ENCODE measurements at regions not wholly inside any gene's neighbourhood (a gene's known extent, or its start where the extent isn't known, plus 50 kb on each side); places are given as distances from the start of the nearest gene placed in this dataset.

DNA sequence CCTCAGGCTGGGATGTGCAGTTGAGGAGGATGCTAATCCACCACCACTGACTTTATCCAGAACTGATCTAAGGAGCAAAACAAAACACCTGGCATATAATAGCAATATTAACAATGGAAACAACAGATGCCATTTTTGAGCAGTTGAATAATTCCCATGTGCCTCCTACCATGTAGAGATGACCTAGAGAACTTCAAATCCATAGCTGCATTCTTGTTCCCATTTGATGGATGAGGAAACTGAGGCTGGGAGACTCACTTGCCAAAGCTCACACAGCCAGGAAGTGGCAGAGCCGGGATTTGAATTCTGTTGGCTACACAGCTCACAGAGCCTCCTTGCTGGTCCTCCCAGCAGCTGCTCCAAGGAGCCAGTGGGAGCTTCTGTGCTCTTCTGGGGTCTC is 155.8 kb upstream of the MYL2 start:
- H2BK120ac ChIP-seq (replicated peaks; ENCODE audit: low read depth, low read length), result no peak overlapping the region
- no peak overlapping the region for H3K27ac ChIP-seq (ENCODE audit: low read depth, low read length)
- H2AFZ ChIP-seq (ENCODE audit: low read length), result no peak overlapping the region
- no peak overlapping the region for H2BK15ac ChIP-seq (ENCODE audit: low read length)
- no peak overlapping the region for H3K18ac ChIP-seq (ENCODE audit: extremely low read depth, low read length)
- FAIRE-seq (no peak), DNase-seq (ENCODE audit: low read depth in 1 of 2, low spot score in 2 of 2) (no peak)
- no peaks in the 10 kb centered on the region; the same call in 1 of the 2 replicates for H3K79me1 ChIP-seq (ENCODE audit: low read depth, low read length)
- no peak overlapping the region for H3K4ac ChIP-seq (replicated peaks; ENCODE audit: insufficient read length, low read depth, low read length)
- H3K9me3 ChIP-seq (ENCODE audit: insufficient read depth in 2 of 2, low read depth in 1 of 2, low read length in 1 of 2), result no peaks in the 10 kb centered on the region
- H3K4me3 ChIP-seq (ENCODE audit: extremely low read depth in 1 of 4, insufficient read depth in 2 of 4, low read depth in 3 of 4, low read length in 4 of 4), result no peak overlapping the region
- POLR2A ChIA-PET (ENCODE audit: partially characterized antibody), result interaction anchor here (0.7 to 1.4 kb wide), 3 partner anchors 9 to 140 kb away, joined by 3 read pairs; no protein-coding TSS in a partner anchor
- no peak overlapping the region for H4K5ac ChIP-seq (ENCODE audit: insufficient read length, low read depth, low read length)
- WGBS, 2 experiments (ENCODE audit: extremely low coverage in 1 of 2, insufficient coverage in 1 of 2, insufficient read length in 1 of 2, insufficient replicate concordance in 2 of 2, low coverage in 1 of 2, low lambda C conversion rate in 2 of 2, missing lambda C conversion rate in 1 of 2), result 92% methylated on average over 1 of the region's 1 CpG; no CpG with 5 or more reads in 1 of the 2 experiments
- H3K9ac ChIP-seq (replicated peaks in 1 of 4; ENCODE audit: extremely low read depth in 1 of 4, low read depth in 3 of 4, low read length in 3 of 4), result no peak overlapping the region
- no peak overlapping the region for H3K23ac ChIP-seq (ENCODE audit: insufficient read length)
- no peak overlapping the region for H3K56ac ChIP-seq (replicated peaks; ENCODE audit: insufficient read length, low read depth, low read length)
- no peaks in the 10 kb centered on the region for H3K23me2 ChIP-seq (ENCODE audit: low read depth, low read length)
- peaks cover 2% of the 10 kb centered on the region in 2 experiments for H4K20me1 ChIP-seq (replicated peaks in 1 of 2; ENCODE audit: control insufficient read depth in 1 of 2, insufficient read depth in 2 of 2, low read length in 2 of 2)
- CTCF ChIA-PET (ENCODE audit: partially characterized antibody), result interaction anchor here (1.0 to 2.1 kb wide), 8 partner anchors 11 to 74 kb away, joined by 3 to 7 read pairs (median 4); no protein-coding TSS in a partner anchor
- H3K4me1 ChIP-seq (replicated peaks in 1 of 4; ENCODE audit: control insufficient read depth in 3 of 4, insufficient read depth in 4 of 4, low read length in 3 of 4), result peaks cover 1 to 15% (median 11%) of the 10 kb centered on the region in 4 experiments; a peak in 6 of 7 replicates
- H2BK12ac ChIP-seq (ENCODE audit: low read depth, low read length), result no peak overlapping the region
- H2BK20ac ChIP-seq (ENCODE audit: low read length), result no peak overlapping the region
- H3K14ac ChIP-seq (ENCODE audit: insufficient read length), result no peak overlapping the region
- no peaks in the 10 kb centered on the region for H3K27me3 ChIP-seq (replicated peaks in 1 of 4; ENCODE audit: control insufficient read depth in 3 of 4, extremely low read depth in 1 of 4, insufficient read depth in 3 of 4, low read length in 3 of 4)
- H3K36me3 ChIP-seq (ENCODE audit: control insufficient read depth in 2 of 4, insufficient read depth in 4 of 4, low read length in 3 of 4), result no peaks in the 10 kb centered on the region
- no peak overlapping the region for H3K4me2 ChIP-seq (ENCODE audit: insufficient read depth in 1 of 2, low read depth in 2 of 2, low read length in 2 of 2)
- peaks cover 0 to 7% of the 10 kb centered on the region in 2 experiments; a peak in 1 of 4 replicates for H3K79me2 ChIP-seq (ENCODE audit: control insufficient read depth in 1 of 2, insufficient read depth in 2 of 2, low read length in 2 of 2)
- H4K8ac ChIP-seq (ENCODE audit: extremely low read depth, insufficient read depth, low read length), result no peak overlapping the region
- no peak overlapping the region for H2AK5ac ChIP-seq (ENCODE audit: low read depth, low read length)
- no peak overlapping the region for H4K91ac ChIP-seq (replicated peaks; ENCODE audit: insufficient read length, low read length)
- no peak overlapping the region for H2BK5ac ChIP-seq (ENCODE audit: low read depth, low read length)
- TF ChIP-seq CHD2 (IDR thresholded peaks at IDR 0.05; ENCODE audit: low read length) (no peak), CEBPB (IDR thresholded peaks at IDR 0.05; ENCODE audit: low read depth, low read length) (no peak), EGR1 (IDR thresholded peaks at IDR 0.05; ENCODE audit: borderline replicate concordance, low read depth, low read length) (no peak), CBX8 (IDR thresholded peaks at IDR 0.05; ENCODE audit: borderline replicate concordance, low read depth, low read length) (no peak), YY1 (IDR thresholded peaks at IDR 0.05; ENCODE audit: low read depth, low read length) (no peak), CTBP2 (IDR thresholded peaks at IDR 0.05; ENCODE audit: borderline replicate concordance, insufficient read depth, insufficient read length, low read length) (no peak), TCF12 (IDR thresholded peaks at IDR 0.05; ENCODE audit: low read depth, low read length) (no peak), SUZ12 (IDR thresholded peaks at IDR 0.05; ENCODE audit: low read length) (no peak), BACH1 (IDR thresholded peaks at IDR 0.05; ENCODE audit: low read length) (no peak), KDM4A (IDR thresholded peaks at IDR 0.05; ENCODE audit: low read depth, low read length, severe bottlenecking) (no peak)
- TF ChIP-seq, protein P1, sequence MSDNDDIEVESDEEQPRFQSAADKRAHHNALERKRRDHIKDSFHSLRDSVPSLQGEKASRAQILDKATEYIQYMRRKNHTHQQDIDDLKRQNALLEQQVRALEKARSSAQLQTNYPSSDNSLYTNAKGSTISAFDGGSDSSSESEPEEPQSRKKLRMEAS (IDR thresholded peaks at IDR 0.05), result no peak
- TF ChIP-seq, protein P2, sequence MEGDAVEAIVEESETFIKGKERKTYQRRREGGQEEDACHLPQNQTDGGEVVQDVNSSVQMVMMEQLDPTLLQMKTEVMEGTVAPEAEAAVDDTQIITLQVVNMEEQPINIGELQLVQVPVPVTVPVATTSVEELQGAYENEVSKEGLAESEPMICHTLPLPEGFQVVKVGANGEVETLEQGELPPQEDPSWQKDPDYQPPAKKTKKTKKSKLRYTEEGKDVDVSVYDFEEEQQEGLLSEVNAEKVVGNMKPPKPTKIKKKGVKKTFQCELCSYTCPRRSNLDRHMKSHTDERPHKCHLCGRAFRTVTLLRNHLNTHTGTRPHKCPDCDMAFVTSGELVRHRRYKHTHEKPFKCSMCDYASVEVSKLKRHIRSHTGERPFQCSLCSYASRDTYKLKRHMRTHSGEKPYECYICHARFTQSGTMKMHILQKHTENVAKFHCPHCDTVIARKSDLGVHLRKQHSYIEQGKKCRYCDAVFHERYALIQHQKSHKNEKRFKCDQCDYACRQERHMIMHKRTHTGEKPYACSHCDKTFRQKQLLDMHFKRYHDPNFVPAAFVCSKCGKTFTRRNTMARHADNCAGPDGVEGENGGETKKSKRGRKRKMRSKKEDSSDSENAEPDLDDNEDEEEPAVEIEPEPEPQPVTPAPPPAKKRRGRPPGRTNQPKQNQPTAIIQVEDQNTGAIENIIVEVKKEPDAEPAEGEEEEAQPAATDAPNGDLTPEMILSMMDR (IDR thresholded peaks at IDR 0.05; ENCODE audit: control extremely low read depth in 1 of 3, insufficient read depth in 1 of 3, low read depth in 1 of 3, low read length in 3 of 3), result no peak
